Left colon (tissue), 2 donors: ENCODE measurements at regions not wholly inside any gene's neighbourhood (a gene's known extent, or its start where the extent isn't known, plus 50 kb on each side); places are given as distances from the start of the nearest gene placed in this dataset.

Source experiments
- ATAC-seq: fragments of 200-7000 bp; cut with Tn5 transposase; one replicate; pipeline ENCODE4 v1.9.1; 2020; ENCODE audit warnings: mild to moderate bottlenecking, moderate library complexity
- DNase-seq, 2 donors: peaks; one replicate each; pipeline ENCODE4 v3.0.0-alpha.2; 2020
- intact Hi-C, 2 donors: fragments of 100-400 bp; cut with DNase I in 1 of 2; cut with micrococcal nuclease in 1 of 2; formaldehyde crosslinking; loops; one replicate each; pipeline versions ENCODE4 v1.11.2 to v1.14.0; 2022; cut with DNase I, micrococcal nuclease
- donor health status: DM: no; HTN: no; CAD: no.
- donor health status: DM: yes; HTN: yes; CAD: no.

GRCh38 chr5:117235786-117236185, 661.2 kb upstream of the SEMA6A start:
- ATAC-seq (no peak), DNase-seq (no peak)
- intact Hi-C loops = no loop called here

- intact Hi-C loops = no loop called here
- no peak for ATAC-seq
- no peak for DNase-seq
Observed at GRCh38 chr5:117230375-117230774, 655.8 kb upstream of the SEMA6A start.

- intact Hi-C loops = no loop called here
- DNase-seq (no peak), ATAC-seq (no peak)
Observed at GRCh38 chr5:117220730-117221129, 646.1 kb upstream of the SEMA6A start.

- ATAC-seq (no peak), DNase-seq (no peak)
- intact Hi-C loops = no loop called here
Observed at GRCh38 chr5:117218789-117219188, 644.2 kb upstream of the SEMA6A start.

GRCh38 chr5:117212866-117213265, 638.2 kb upstream of the SEMA6A start:
- ATAC-seq (no peak), DNase-seq (no peak)
- intact Hi-C loops = no loop called here

- ATAC-seq = no peak
- intact Hi-C loops = no loop called here
- DNase-seq = no peak
Observed at GRCh38 chr5:117210796-117211195, 636.2 kb upstream of the SEMA6A start.

- intact Hi-C loops = no loop called here
- ATAC-seq (no peak), DNase-seq (no peak)
Observed at GRCh38 chr5:117209479-117209878, 634.9 kb upstream of the SEMA6A start.

- intact Hi-C loops = no loop called here
- ATAC-seq (no peak), DNase-seq (no peak)
Observed at GRCh38 chr5:117207088-117207668, 632.6 kb upstream of the SEMA6A start.

- no peak for DNase-seq
- intact Hi-C loops = no loop called here
- no peak for ATAC-seq
Observed at GRCh38 chr5:117205894-117206293, 631.3 kb upstream of the SEMA6A start.

- ATAC-seq = no peak
- intact Hi-C loops = no loop called here
- no peak for DNase-seq
Observed at GRCh38 chr5:117204926-117205869, 630.6 kb upstream of the SEMA6A start.

GRCh38 chr5:117204404-117204803, 629.8 kb upstream of the SEMA6A start:
- DNase-seq = no peak
- no peak for ATAC-seq
- intact Hi-C loops = no loop called here

GRCh38 chr5:117203584-117203983, 629.0 kb upstream of the SEMA6A start:
- DNase-seq = no peak
- intact Hi-C loops = no loop called here
- ATAC-seq = no peak

- ATAC-seq (peak; percentile 37), DNase-seq (no peak)
- intact Hi-C loops = no loop called here
Observed at GRCh38 chr5:117201001-117201400, 626.4 kb upstream of the SEMA6A start.

GRCh38 chr5:117195076-117195475, 620.5 kb upstream of the SEMA6A start:
- intact Hi-C loops = no loop called here
- no peak for DNase-seq
- no peak for ATAC-seq

GRCh38 chr5:117191251-117191650, 616.6 kb upstream of the SEMA6A start:
- ATAC-seq (no peak), DNase-seq (no peak)

GRCh38 chr5:117189784-117190183, 615.2 kb upstream of the SEMA6A start:
- no peak for ATAC-seq
- intact Hi-C loops = no loop called here
- DNase-seq = no peak

More at GRCh38 chr5:117191251-117191650, 616.6 kb upstream of the SEMA6A start:
- intact Hi-C loops = no loop called here

GRCh38 chr5:117188211-117188610, 613.6 kb upstream of the SEMA6A start:
- no peak for ATAC-seq
- no peak for DNase-seq
- intact Hi-C loops = no loop called here

- ATAC-seq (no peak), DNase-seq (no peak)
- intact Hi-C loops = no loop called here
Observed at GRCh38 chr5:117186751-117187150, 612.1 kb upstream of the SEMA6A start.

GRCh38 chr5:117183326-117183725, 608.7 kb upstream of the SEMA6A start:
- intact Hi-C loops = no loop called here
- ATAC-seq = no peak
- DNase-seq = no peak

- DNase-seq (no peak), ATAC-seq (no peak)
- intact Hi-C loops = no loop called here
Observed at GRCh38 chr5:117182104-117182503, 607.5 kb upstream of the SEMA6A start.
